Skin of body (tissue), 1 donor: ENCODE measurements at regions not wholly inside any gene's neighbourhood (a gene's known extent, or its start where the extent isn't known, plus 50 kb on each side); places are given as distances from the start of the nearest gene placed in this dataset.
A peak's percentile ranks its signal among the peaks of the same experiment; 100 is the strongest.

Experiments used
- DNase-seq: peaks from one replicate; lab custom pipeline; 2025; lab: John Stamatoyannopoulos, UW

DNA sequence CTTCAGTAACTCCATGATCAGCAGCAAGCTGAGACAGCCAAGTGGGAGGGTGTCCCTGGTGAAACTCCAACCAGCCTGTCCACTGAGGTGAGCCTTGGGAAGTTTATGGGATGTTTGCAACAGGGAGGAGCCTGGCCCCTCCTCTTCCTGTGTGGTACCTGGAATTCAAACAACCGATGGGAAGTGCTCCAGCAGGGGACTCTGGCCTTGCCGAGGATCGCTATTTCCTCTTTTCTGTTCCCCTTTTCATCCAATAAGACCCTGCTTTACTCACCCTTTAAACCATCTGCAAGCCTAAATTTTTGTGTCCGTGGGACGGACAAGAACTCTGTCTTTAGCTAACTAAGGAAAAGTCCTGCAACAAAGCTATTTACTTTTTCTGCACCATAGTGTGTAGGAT, 491.1 kb upstream of the ZMIZ1 start:
- no peak for DNase-seq

DNA sequence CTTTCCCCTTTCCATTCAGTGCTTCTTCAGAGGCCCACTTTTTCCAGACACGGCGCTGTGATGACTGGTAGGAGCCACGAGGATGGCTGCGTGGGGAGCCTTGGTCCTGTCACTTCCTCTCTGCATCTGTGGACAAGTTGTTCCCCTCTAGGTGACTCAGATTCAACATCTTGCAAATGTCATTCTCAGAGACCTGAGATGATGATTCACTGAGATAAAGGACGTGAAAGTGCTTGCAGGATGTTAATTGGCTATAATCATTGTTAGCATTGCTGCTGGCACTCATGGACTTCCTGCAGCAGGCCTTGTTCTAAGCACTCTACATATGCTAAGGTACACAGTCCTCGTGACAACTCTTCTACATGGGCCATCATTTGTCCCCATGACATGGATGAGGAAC, 489.8 kb upstream of the ZMIZ1 start:
- DNase-seq = no peak

DNA sequence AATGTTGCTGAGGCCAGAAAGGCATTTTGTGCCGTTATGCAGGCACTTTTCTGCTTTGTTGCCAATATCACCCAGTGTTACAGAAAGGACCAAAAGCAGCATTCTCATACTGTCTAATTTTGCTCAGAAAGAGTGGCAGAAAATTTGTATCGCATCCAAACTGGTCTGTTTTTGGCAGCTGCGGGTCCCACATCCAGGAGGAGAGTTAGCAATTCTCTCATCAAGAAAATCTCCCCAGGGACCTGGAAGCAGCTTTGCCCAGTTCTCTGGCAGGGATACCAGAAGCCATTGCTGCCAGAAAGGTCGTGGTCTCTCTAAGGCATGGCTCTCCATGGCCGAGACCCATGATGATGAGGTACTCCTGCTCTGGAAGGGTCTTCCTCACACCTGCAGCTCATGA, 489.2 kb upstream of the ZMIZ1 start:
- no peak for DNase-seq

DNA sequence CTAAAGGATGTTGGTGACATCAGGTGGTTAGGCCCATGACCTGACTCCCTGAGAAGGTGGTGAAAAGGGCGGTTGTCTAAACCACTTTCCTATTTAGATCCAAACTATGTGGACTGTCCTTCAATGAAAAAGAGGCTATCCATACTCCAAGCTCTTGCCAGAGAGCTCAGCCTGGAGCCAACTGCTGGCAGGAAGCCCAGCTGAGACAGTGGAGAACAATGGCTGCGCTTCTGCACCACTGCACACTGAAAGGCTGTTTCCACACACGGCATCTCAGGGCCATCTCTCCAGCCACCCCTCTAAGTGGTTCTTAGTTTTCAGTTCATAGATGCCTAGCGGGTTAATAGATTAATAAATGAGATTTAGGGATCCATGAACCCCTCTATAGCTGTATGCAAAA, 488.8 kb upstream of the ZMIZ1 start:
- DNase-seq = no peak

DNA sequence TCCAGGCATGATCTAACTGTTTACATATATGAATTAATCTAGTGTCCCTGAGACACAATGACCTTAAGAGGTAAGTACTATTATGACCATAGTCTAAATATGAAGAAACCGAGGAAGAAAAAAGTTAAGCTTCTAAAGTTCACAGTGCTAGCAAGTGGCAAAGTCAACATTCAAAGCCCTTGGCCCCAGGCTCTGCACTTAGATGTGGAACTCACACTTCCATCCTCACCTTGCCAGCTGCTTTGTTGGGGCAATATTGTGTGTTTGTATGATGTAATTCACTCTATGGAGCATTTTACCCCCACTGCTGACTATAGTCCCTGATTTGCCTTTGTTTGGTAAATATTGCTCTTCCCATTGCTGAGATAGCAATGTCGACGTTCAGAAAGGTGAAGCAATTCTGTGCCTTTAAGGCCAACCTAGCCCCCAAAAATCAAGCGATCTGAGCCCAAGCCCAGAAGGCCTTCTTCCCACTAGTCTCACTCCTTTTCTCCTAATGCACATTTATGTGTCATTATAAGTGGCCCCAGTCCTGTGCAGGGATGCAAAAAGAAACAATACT, 487.6 kb upstream of the ZMIZ1 start:
- no peak for DNase-seq

DNA sequence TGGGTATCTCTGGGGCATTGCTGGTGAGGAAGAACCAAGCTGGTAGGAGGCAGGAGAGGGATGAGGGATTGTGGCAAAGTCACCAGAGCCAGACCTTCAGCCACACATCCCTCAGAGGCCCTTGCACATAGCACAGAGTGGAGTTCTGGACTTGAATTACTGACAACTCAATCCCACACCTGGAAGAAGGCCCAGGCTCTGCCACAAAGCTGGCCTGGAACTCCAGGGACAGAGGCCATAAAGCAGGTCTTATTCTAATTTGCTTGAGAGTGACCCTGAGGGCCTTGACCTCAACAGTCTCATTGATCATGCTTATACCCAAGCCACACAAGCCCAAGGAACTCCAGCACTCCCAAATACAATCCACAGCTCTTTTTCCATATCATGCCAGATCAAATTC, 486.2 kb upstream of the ZMIZ1 start:
- DNase-seq = no peak

DNA sequence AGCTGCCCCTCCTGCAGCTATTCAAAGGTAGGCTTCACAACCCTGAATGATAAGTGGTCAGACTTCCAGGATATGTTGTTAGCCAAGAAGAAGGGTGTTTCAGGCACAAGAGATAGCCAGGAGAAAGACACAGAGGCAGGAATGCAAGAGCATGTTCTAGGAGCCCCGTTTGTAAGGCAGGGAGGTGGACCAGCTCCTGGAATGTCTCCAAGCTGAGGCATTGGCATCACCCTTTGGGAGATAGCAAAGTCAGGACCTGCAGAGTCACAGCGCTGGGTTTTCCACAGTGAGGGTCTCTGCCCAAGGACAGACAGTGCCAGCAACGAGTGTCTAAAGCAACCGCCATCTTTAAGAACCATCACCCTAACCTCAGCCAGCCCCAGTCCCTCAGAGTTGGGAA, 484.5 kb upstream of the ZMIZ1 start:
- no peak for DNase-seq

DNA sequence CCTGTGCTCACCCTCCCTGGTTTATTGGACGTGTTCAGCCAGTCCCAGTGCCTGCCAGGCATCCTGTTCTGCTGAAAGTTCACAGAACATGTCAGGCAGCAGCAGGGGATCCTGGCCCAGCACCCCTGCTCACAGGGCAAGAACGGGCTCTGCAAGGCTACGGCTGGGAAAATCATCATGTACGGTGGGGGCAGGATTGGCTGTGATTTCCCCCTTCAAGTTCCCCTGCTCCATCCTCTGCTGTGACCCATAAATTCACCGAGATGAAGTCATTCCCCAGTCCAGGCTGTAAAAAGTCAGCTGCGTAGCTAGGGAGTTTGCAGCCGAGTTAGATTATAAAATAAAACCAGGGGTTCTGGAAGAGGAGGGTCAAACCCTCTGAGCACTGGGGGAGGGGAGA, 484.1 kb upstream of the ZMIZ1 start:
- DNase-seq = no peak

DNA sequence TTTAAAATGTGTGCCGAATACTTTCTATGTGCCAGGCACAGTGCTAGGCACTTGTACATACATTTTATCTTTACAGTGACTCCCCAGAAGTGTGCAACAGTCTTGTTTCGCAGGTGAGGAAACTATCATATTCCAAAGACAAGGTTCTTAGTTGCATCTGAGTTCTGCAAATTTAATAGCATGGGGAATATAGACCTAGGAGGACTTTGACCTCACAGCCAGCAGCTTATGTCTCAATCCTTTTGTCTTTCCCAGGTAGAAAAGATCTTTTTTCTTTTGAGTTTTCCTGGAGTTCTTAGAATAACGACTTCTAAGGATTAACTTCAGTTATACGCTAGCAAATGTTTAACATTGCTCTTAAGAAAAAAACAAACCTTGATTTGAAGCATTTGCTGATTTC, 482.8 kb upstream of the ZMIZ1 start:
- no peak for DNase-seq

DNA sequence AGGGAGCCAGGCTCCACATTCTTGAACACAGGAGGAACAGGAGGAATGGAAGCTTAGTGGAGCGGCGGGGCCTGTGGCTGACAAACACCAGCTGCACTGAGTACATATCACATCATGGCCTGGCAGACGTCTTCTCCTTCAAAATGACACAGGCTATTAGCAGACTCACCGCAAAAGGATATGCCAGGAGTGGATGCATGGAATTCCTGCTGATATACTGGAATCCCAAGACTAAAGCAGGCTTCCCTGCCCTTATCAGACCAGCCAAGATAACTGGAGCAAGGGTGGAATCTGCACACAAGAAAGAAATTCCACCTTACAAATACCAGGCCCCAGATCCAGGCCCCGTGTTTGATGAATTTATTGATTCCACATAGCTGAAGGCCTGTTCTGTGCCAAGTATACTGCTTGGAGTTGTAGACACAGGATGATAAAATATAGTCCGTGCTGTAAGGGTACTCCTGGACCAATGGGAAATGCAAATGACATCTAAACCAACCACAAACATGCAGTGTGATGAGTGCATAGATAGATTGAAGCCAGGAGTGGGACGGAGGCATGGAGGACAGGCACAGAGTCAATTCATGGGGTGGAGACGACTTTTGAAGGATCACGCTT, 480.5 kb upstream of the ZMIZ1 start:
- peak; percentile 84 for DNase-seq

DNA sequence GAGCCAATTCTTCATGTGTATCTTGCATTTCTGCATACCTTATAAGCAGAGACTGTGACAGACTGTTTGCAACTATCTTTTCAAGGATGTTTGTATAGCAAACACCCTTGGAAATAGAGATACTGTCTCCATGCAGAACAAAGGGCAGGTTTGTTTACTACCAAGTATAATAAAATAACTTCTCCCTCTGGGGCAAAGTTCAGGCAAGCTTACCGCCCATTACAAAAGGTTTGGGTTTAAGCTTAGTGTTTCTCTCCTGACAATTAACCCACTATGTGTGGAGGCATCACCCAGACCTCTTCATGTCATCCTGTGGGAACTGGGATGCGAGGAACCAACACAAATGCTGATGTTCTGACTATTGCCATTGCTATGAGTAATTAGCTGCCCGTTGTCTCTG, 479.1 kb upstream of the ZMIZ1 start:
- DNase-seq = no peak

DNA sequence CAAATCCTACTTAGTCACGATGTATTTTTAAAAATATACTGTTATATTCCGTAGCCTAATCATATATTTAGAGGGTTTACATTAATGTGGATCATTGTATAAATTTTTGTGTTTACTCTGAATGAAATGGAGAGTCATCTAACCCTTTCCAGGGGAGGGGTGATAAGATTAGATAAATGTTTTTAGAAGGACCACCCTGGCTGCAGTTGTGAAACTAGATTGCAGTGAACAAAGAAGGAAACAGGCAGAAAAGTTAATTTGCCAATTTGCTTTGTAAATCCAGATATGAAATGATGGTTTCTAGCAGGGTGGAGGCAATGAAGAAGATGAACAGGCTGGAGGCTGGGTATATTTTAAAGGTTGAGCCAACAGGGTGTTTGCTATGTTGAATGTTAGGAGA, 477.7 kb upstream of the ZMIZ1 start:
- DNase-seq = no peak

DNA sequence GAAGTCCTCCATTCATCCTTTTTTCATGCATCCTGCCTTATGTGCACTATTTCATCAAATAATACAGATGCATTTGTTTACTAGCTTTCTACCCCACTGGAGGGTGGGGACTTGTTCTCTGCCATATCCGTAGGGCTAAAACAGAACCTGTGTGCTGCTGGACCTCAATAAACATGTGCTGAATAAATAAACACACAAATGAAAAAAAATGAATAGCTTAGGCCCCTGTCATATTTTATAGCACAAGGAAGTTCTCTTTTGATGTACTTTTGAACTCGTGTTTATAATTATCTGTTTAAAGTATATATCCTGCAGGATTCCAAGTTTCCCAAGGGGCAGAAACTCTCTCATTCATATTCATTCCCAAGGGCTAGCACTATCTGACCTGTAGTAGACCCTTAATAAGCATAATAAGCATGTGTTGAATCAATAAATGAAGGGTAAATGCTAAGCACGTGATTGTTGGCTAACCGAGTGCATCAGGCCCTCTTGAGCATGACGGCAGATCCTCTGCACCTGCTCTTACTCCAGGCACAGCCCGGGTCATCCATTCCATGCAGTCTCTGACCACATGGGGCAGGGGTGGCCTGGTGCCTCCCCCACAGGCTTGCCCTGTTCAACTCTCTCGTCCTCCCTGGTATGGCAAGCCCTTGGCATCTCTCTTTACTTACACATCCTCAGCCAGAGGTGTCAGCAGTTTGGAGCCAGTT, 474.1 kb upstream of the ZMIZ1 start:
- DNase-seq = no peak

DNA sequence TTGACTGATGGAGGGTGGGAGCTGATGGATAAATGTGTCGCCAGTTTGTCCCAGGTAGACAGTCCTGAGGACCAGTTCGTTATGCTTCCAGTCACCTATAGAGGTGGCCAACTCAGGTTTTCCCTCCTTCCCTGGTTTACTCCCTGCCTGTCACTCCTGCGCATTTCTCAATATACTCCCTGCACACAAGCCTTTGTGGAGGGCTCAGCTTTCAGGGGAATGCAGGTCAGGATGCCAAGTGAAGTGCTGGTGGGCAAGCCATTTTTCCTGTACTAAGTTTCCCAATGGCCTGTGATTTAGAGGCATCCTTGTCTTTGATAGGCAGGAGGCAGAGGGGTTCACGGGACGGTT, 473.5 kb upstream of the ZMIZ1 start:
- no peak for DNase-seq

DNA sequence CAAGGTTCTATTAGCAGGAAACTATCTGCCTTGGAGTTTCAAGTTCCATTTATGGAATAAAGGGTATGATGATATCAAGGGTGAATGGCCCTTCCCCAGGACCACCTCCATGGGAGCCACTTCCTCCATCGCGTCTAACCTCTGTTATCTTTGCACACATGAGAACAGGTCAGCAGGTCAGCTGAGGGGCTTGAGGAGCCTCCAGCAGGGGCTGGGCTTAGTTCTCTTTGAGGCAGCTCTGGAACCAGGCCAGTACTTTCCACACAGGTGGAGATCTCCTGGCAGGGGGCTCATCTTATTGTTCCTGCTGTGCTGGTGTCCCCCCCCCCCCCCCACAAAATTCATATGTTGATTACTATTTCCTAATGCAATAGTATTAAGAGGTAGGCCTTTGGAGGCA, 472.2 kb upstream of the ZMIZ1 start:
- no peak for DNase-seq

DNA sequence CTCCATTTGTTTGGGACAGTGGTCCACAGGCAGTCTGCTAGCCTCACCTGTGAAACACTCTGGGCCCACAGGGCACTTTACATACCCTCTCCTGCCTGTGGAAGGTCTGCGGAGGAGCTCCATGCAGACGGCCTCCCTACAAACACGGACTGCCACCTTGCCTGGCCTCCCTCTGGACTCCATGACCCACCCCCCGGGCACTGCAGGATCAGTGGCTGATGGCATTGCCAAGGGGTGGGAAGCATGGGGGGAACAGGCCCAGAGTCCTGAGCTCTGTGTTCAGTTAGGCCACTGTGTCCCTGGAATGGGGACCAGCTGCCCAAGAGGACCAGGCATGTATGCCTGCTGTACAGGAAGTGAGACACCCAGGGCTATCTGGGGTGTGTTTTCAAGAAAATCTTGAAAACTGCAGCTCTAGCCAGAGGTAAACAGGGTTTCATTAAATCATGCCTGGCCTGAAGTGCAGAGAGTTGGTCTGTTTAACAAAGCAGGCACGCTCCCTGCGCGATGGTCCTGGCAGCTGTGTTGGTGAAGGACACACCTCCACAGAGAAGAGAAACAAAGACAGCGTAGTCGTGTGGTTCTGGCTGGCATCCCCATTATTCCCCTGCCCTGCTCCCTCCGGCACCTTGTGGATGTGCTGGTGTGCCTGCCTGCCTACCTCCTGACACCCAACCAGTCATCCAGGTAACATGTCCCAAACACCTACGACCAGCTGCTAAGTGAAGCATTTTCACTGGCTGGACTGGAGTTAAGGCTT, 470.8 kb upstream of the ZMIZ1 start:
- DNase-seq = no peak

DNA sequence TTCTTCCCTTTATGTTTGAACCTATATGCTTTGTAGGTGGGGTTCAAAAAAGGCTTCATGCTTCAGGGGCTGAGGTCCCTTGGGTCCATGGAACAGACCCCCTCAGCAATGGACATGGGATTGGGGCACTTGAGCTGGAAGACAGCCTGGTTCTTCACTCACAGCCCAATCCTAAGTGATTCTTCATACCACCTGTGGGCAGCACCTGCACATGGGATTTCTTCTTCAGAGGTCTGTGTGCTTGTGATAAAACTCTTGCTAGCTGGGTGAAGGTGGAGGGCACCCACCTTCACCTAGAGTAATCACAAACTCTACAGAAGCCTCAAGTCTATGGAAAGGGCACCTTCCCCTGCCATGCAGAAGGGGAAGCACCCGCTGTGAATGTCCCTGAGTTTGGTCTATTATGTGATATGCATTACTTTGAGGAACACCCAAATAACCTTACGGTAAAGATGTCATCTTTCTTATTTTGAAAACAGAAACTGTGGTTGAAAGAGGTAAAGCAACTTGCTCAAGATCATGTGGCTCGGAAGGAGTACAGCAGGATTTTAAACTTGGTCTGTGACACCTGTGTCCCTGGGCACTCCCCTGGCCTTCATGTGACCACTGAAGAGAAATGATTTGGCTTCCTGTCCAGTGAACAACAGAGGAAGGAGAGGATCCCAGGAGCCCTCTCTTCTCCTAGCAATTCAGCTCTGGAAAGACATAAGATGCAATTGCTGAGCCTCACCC, 469.5 kb upstream of the ZMIZ1 start:
- DNase-seq = no peak

DNA sequence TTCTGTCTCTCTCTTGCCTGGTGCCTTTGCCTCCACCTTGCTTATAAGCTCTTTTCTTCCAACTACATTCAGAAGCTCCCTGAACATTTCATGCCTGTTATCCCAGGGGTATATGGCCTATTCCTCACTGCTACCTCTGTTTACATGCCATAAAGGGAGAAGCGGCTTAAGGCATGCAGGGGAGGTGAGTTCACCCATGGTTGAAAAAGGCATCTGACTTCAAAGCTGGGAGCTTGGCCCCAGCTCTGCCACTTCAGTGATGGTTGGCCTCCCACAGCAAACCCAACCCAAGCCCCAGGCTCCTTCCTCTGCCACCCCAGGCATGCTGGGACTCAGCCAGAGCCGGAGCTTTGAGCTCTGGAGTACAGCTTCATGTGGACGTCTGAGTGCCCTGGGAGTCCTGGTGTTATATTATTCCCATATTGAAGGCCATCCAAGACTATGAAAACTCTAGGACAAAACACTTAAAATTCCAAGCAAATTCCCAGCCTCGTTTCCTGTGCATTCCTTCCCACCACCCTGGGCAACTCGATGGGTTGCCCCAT, 468.6 kb upstream of the ZMIZ1 start:
- no peak for DNase-seq

DNA sequence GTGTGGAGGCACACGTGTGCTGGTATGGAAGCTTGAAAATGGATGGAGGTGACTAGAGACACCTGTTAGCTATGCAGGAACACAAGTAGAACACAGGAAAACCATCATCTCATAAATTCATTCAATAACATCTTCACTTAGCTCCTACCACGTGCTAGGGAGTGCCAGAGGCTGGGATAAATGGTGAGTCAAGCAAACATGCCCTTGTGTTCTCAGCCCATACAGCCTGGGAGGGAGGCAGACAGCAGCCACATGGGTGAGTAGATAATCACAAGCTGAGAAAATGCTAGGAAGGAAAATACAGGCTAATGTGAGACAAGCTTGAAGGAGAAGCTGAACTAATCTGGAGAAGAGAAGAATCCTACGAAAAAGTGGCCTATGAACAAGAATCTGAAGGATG, 468.0 kb upstream of the ZMIZ1 start:
- DNase-seq = no peak

DNA sequence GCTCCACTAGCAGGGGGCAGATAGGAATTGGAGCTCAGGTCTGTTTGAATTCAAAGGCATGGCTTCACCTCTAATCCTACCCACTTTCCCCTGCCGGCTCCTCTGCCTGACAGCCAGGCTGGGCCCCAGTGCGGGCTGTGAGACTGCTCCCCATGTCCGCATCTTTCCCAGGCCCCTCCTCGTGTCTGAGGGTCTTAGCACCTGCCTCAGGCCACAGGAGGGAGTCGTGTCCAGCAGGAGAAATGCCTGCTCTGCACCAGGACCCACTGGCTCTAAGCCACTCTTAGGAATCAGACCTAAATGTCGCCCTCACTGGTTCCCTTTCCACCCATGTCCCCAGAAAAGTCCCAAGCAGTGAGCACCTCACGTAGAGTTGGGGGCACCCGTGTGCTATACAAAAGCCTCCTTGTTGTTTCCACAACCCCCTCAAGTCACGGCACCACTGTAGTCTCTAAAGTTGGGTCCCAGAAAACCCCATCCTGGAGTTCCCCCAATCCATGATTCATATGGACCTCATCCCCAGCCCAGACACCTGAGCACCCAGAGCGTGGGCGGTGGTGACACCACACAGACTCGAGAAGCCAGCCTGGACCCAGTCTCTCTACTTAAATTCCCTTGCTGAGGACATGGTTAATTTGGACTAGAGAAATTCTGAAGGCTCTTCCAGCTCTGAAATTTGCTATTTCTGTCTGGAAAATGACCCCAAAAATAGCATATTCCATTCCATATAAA, 466.4 kb upstream of the ZMIZ1 start:
- no peak for DNase-seq

DNA sequence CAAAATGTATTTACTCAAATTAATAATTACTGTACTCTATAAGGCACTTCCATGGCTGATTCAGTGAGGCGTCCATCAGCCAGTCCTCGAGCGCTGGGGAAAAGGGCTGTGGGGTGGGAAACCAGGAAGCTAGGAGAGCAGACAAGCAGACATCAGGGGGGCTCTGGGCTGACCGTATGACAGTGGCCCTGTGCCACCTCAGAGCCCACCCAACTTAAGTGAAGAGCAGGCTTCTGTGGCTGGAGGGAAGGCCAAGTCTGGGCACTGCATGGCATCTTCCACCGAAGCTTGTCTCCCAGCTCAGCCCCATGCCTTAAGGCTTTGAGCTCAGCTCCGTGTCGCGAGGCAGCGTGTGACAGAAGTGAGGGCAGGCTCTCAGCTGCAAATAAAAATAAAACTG, 464.5 kb upstream of the ZMIZ1 start:
- DNase-seq = no peak
